Caco-2 (cell line): ENCODE measurements at regions not wholly inside any gene's neighbourhood (a gene's known extent, or its start where the extent isn't known, plus 50 kb on each side); places are given as distances from the start of the nearest gene placed in this dataset.
"Not testable (repeated sequence)": the region's sequence is repeated elsewhere in the genome, so short reads cannot be mapped to it uniquely, and the experiment has no call there.

ENCODE experiments used
- BruUV-seq: library from RNA; stranded (reverse); fragments of 400-500 nt; replicated peaks from 2 replicates; lab custom pipeline; 2021; lab: Mats Ljungman, UMichigan
- CTCF ChIA-PET: fragments of 300-600 bp; sonication (Branson Sonifier 250); formaldehyde crosslinking; loops from one replicate; lab custom pipeline; 2022; ENCODE audit warnings: antibody characterized with exemption; lab: Charles Lee
- POLR2A ChIA-PET: fragments of 300-600 bp; sonication (Branson Sonifier 250); formaldehyde crosslinking; loops from one replicate; lab custom pipeline; 2022; ENCODE audit warnings: antibody characterized with exemption; lab: Charles Lee
- DNase-seq, 2 experiments: peaks; one replicate each; pipeline versions ENCODE4 v3.0.0 to v3.0.0-alpha.2; 2020 to 2022
- H3K27me3 ChIP-seq: replicated peaks from 2 replicates; pipeline ENCODE4 v1.6.0; 2011; ENCODE audit warnings: low read length; ENCODE audit not compliant: control insufficient read depth, insufficient read depth
- H3K36me3 ChIP-seq: 2 replicates; pipeline ENCODE4 v1.5.1; 2011; ENCODE audit warnings: low read length; ENCODE audit not compliant: control insufficient read depth, insufficient read depth
- H3K4me1 ChIP-seq: fragments of 250-450 bp; sonication (Bioruptor Pico); 2 replicates; pipeline ENCODE4 v1.5.1; 2020; ENCODE audit warnings: mild to moderate bottlenecking
- H3K4me3 ChIP-seq: 2 replicates; pipeline ENCODE4 v1.5.1; 2011; ENCODE audit warnings: low read depth, mild to moderate bottlenecking, control low read depth, low read length
- H3K9me3 ChIP-seq: fragments of 250-450 bp; sonication (Bioruptor Pico); 2 replicates; pipeline ENCODE4 v1.5.1; 2020; ENCODE audit warnings: mild to moderate bottlenecking, moderate library complexity
- H3K27ac Mint-ChIP-seq: one replicate; pipeline ENCODE4 v1.8.0; 2022; ENCODE audit warnings: mixed read lengths; ENCODE audit not compliant: unreplicated experiment
- H3K27me3 Mint-ChIP-seq: one replicate; pipeline ENCODE4 v1.8.0; 2022; ENCODE audit warnings: mixed read lengths; ENCODE audit not compliant: insufficient read depth, unreplicated experiment
- H3K36me3 Mint-ChIP-seq: one replicate; pipeline ENCODE4 v1.8.0; 2022; ENCODE audit warnings: mild to moderate bottlenecking, mixed read lengths; ENCODE audit not compliant: insufficient read depth, unreplicated experiment
- H3K4me1 Mint-ChIP-seq: one replicate; pipeline ENCODE4 v1.8.0; 2022; ENCODE audit warnings: low read depth, mixed read lengths; ENCODE audit not compliant: unreplicated experiment
- H3K4me3 Mint-ChIP-seq: one replicate; pipeline ENCODE4 v1.8.0; 2022; ENCODE audit warnings: mild to moderate bottlenecking, moderate library complexity, mixed read lengths; ENCODE audit not compliant: unreplicated experiment
- H3K9me3 Mint-ChIP-seq: one replicate; pipeline ENCODE4 v1.8.0; 2022; ENCODE audit warnings: mixed read lengths; ENCODE audit not compliant: unreplicated experiment
- intact Hi-C: fragments of 100-400 bp; cut with micrococcal nuclease; formaldehyde crosslinking; loops from one replicate; pipeline ENCODE4 v1.10.0; 2022; ENCODE audit not compliant: unreplicated experiment
- TF ChIP-seq, protein P1 (sequence below), 2 experiments: fragments of 200-600 bp in 1 of 2; IDR thresholded peaks; 1 replicate in 1 of 2; 2 replicates in 1 of 2; pipeline versions ENCODE4 v1.5.1 to v1.8.0; 2011 to 2022; ENCODE audit warnings: antibody characterized with exemption in 1 of 2, control low read depth in 1 of 2, inconsistent platforms in 1 of 2, low read depth in 1 of 2, low read length in 1 of 2, mild to moderate bottlenecking in 1 of 2, moderate library complexity in 1 of 2; ENCODE audit not compliant: insufficient read depth in 1 of 2, severe bottlenecking in 1 of 2, unreplicated experiment in 1 of 2

GRCh38 chr4:62434921-62435320 lies 1234.8 kb downstream of the ADGRL3 start:
- TF ChIP-seq, protein P1, sequence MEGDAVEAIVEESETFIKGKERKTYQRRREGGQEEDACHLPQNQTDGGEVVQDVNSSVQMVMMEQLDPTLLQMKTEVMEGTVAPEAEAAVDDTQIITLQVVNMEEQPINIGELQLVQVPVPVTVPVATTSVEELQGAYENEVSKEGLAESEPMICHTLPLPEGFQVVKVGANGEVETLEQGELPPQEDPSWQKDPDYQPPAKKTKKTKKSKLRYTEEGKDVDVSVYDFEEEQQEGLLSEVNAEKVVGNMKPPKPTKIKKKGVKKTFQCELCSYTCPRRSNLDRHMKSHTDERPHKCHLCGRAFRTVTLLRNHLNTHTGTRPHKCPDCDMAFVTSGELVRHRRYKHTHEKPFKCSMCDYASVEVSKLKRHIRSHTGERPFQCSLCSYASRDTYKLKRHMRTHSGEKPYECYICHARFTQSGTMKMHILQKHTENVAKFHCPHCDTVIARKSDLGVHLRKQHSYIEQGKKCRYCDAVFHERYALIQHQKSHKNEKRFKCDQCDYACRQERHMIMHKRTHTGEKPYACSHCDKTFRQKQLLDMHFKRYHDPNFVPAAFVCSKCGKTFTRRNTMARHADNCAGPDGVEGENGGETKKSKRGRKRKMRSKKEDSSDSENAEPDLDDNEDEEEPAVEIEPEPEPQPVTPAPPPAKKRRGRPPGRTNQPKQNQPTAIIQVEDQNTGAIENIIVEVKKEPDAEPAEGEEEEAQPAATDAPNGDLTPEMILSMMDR (IDR thresholded peaks at IDR 0.05; ENCODE audit: insufficient read depth in 1 of 2, low read depth in 1 of 2, low read length in 1 of 2, severe bottlenecking in 1 of 2, unreplicated experiment in 1 of 2): no peak
- no peaks in the 10 kb centered on the region for H3K4me1 Mint-ChIP-seq
- H3K4me3 ChIP-seq: no peak overlapping the region
- no peak for DNase-seq
- H3K36me3 Mint-ChIP-seq: no peaks in the 10 kb centered on the region
- no peaks in the 10 kb centered on the region for H3K4me1 ChIP-seq
- no peak overlapping the region for H3K27ac Mint-ChIP-seq
- H3K27me3 ChIP-seq: no peaks in the 10 kb centered on the region
- no peaks in the 10 kb centered on the region for H3K9me3 ChIP-seq
- BruUV-seq: no TSS peak
- no peaks in the 10 kb centered on the region for H3K27me3 Mint-ChIP-seq
- CTCF ChIA-PET: no interaction called here
- POLR2A ChIA-PET: no interaction called here
- H3K9me3 Mint-ChIP-seq: peaks cover 24% of the 10 kb centered on the region
- intact Hi-C loops: no loop called here
- no peaks in the 10 kb centered on the region for H3K36me3 ChIP-seq
- H3K4me3 Mint-ChIP-seq: no peak overlapping the region

DNA sequence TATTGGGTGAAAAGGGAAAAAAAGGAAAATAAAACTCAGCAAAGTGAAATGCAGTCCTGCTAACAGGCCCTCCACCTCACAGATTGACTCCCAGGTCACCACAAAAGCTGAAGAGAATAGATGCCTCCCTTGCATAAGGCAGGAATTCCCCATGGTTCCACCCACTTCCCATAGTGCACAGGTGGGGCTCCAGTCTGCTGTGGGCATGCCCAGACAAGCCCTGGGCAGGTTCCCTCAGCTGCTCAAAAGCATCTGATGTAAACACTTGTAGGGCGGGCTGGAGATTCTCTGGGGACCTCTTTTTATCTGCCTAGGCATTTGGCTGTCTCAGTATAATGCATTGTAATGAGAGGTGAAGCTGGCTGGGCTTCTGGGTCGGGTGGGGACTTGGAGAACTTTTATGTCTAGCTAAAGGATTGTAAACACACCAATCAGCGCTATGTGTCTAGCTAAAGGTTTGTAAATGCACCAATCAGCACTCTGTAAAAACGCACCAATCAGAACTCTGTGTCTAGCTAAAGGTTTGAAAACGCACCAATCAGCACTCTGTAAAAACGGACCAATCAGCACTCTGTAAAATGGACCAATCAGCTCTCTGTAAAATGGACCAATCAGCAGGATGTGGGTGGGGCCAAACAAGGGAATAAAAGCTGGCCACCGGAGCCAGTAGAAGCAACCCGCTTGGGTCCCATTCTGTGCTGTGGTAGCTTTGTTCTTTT lies 1231.5 kb downstream of the ADGRL3 start:
- H3K4me3 ChIP-seq, BruUV-seq, H3K36me3 ChIP-seq, H3K4me1 Mint-ChIP-seq, H3K27me3 Mint-ChIP-seq, H3K36me3 Mint-ChIP-seq, H3K4me1 ChIP-seq, H3K27ac Mint-ChIP-seq, POLR2A ChIA-PET, H3K4me3 Mint-ChIP-seq, H3K9me3 ChIP-seq, CTCF ChIA-PET, H3K27me3 ChIP-seq, DNase-seq, intact Hi-C loops: not testable (repeated sequence)
- peaks cover 20% of the 10 kb centered on the region for H3K9me3 Mint-ChIP-seq

DNA sequence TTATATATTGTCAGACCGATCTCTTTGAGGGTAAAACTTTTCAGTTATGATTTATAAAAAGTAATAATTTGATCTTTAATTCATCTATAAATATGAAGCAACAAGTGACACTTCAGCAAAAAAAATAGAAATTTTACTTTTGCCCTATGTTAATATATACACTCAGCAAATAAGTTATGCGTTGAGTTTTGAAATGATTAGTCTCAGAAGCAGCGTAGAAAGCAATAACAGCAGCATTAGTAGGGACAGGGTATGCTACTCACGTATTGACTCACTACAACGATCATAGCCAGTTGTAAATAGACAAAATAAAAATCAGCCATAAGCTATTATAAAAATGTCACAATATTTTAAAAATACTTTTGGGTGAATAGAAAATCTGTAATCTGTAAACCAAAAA lies 1229.2 kb downstream of the ADGRL3 start:
- POLR2A ChIA-PET: no interaction called here

More for the DNA sequence above, 1229.2 kb downstream of the ADGRL3 start:
- no peak overlapping the region for H3K4me3 ChIP-seq
- Mint-ChIP-seq H3K27ac (no peak overlapping the region), H3K4me3 (no peak overlapping the region), H3K9me3 (peaks cover 9% of the 10 kb centered on the region), H3K27me3 (no peaks in the 10 kb centered on the region), H3K36me3 (no peaks in the 10 kb centered on the region), H3K4me1 (no peaks in the 10 kb centered on the region)
- no peaks in the 10 kb centered on the region for H3K4me1 ChIP-seq
- TF ChIP-seq, protein P1 (IDR thresholded peaks at IDR 0.05; ENCODE audit: insufficient read depth in 1 of 2, low read depth in 1 of 2, low read length in 1 of 2, severe bottlenecking in 1 of 2, unreplicated experiment in 1 of 2): no peak
- CTCF ChIA-PET: no interaction called here
- intact Hi-C loops: no loop called here
- BruUV-seq: no TSS peak
- no peak for DNase-seq
- H3K27me3 ChIP-seq: no peaks in the 10 kb centered on the region
- H3K36me3 ChIP-seq: no peaks in the 10 kb centered on the region
- no peaks in the 10 kb centered on the region for H3K9me3 ChIP-seq
